C4-2B (cell line): ENCODE measurements at regions not wholly inside any gene's neighbourhood (a gene's known extent, or its start where the extent isn't known, plus 50 kb on each side); places are given as distances from the start of the nearest gene placed in this dataset.

Experiments used
- H3K27ac ChIP-seq: fragments of 450-650 bp; 2 replicates; pipeline ENCODE4 v1.5.1; 2017
- ZFX ChIP-seq: fragments of 450-650 bp; IDR thresholded peaks from 2 replicates; pipeline ENCODE4 v1.6.1; 2017
- TF ChIP-seq, protein P1 (sequence below): fragments of 450-650 bp; conservative IDR thresholded peaks from 2 replicates; pipeline ENCODE4 v1.5.1; 2017; ENCODE audit warnings: mild to moderate bottlenecking

- H3K27ac ChIP-seq: no peak overlapping the region
- TF ChIP-seq, protein P1, sequence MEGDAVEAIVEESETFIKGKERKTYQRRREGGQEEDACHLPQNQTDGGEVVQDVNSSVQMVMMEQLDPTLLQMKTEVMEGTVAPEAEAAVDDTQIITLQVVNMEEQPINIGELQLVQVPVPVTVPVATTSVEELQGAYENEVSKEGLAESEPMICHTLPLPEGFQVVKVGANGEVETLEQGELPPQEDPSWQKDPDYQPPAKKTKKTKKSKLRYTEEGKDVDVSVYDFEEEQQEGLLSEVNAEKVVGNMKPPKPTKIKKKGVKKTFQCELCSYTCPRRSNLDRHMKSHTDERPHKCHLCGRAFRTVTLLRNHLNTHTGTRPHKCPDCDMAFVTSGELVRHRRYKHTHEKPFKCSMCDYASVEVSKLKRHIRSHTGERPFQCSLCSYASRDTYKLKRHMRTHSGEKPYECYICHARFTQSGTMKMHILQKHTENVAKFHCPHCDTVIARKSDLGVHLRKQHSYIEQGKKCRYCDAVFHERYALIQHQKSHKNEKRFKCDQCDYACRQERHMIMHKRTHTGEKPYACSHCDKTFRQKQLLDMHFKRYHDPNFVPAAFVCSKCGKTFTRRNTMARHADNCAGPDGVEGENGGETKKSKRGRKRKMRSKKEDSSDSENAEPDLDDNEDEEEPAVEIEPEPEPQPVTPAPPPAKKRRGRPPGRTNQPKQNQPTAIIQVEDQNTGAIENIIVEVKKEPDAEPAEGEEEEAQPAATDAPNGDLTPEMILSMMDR: no peak
- no peak for TF ChIP-seq ZFX
Observed at GRCh38 chr3:8201886-8202285, 299.7 kb upstream of the LMCD1 start.

DNA sequence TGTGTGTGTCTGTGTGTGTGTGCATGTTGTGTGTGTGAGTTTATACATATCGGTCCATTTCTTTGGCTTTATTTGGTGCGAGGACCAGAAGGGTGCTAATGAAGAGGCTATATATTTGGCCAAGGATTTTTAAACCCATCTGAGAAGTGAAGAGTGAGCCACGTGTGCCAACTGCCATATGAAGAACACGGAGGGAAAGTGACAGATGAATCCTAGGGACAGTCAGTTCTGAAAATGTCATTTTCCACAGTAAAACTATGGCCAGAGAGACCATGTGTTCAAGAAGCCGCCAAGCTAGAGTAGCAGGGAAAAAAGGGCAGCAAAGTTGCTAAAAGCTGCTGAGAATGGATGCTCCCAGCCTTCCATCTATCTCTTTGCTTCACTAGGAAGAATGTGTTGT, 297.3 kb upstream of the LMCD1 start:
- H3K27ac ChIP-seq: no peak overlapping the region
- TF ChIP-seq, protein P1: no peak
- TF ChIP-seq ZFX: no peak

GRCh38 chr3:8204853-8205650, 296.6 kb upstream of the LMCD1 start:
- H3K27ac ChIP-seq: no peak overlapping the region
- TF ChIP-seq, protein P1: no peak
- TF ChIP-seq ZFX: no peak

DNA sequence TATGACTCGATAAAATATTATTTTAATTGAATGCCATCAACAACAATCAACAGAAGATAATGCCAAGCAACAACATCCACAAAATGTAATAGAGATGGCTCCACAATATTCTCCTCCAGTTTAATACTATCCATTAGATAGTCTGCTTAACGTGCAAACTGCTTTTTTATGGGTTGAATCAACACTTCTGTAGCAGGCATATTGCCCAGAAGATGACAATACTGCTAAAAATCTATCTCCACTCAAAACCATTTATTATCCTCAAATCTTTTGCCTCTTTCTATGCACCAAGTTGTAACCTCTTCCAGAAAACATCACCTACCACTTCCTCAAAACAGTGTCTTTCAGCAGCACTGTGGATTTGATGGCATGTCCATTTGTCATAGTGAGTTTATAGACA, 295.7 kb upstream of the LMCD1 start:
- no peak overlapping the region for H3K27ac ChIP-seq
- TF ChIP-seq, protein P1: no peak
- no peak for TF ChIP-seq ZFX

DNA sequence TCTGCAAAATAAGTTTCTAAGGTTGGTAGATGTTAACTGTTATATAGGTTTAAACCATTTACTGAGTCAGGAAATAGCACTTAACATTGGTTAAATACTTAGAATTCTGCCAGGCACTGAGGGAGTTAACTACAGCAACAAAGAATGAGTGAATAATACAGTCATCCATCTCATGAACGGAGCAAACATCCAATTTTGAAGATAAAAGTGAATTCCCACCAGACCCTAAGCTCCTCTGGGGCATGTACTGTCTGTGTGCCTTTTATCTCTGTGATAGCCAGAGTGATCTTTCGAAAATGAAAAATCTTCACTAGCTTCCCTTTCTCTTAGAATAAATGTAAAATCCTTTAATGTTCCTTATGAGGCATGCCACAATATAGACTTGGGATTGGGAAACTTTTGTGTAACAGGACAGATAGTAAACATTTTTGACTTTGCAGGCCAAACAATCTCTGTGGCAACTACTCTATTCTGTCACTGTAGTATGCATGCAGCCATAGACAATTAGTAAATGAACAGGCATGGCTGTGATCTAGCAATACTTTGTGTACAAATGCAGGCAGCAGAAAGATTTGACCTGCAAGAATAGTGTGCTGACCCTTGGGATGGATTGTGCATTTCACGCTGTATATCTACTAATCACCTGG, 294.5 kb upstream of the LMCD1 start:
- no peak overlapping the region for H3K27ac ChIP-seq
- TF ChIP-seq, protein P1: no peak
- TF ChIP-seq ZFX: no peak

GRCh38 chr3:8210882-8211341, 290.7 kb upstream of the LMCD1 start:
- TF ChIP-seq, protein P1: no peak
- no peak for TF ChIP-seq ZFX

GRCh38 chr3:8212794-8213193, 288.8 kb upstream of the LMCD1 start:
- no peak for TF ChIP-seq ZFX
- TF ChIP-seq, protein P1: no peak

More at GRCh38 chr3:8210882-8211341, 290.7 kb upstream of the LMCD1 start:
- no peak overlapping the region for H3K27ac ChIP-seq

More at GRCh38 chr3:8212794-8213193, 288.8 kb upstream of the LMCD1 start:
- H3K27ac ChIP-seq: no peak overlapping the region
